T-helper 2 cell (primary cell): ENCODE measurements at regions not wholly inside any gene's neighbourhood (a gene's known extent, or its start where the extent isn't known, plus 50 kb on each side); places are given as distances from the start of the nearest gene placed in this dataset.
"Not testable (repeated sequence)": the region's sequence is repeated elsewhere in the genome, so short reads cannot be mapped to it uniquely, and the experiment has no call there.

ENCODE experiments used
- DNase-seq, 5 experiments: peaks; one replicate each; pipeline versions ENCODE4 v3.0.0 to v3.0.0-alpha.2; 2012 to 2022

GRCh38 chr5:34449639-34450038, 206.5 kb upstream of the RAI14 start:
- DNase-seq = no peak

- no peak for DNase-seq
Measured at GRCh38 chr5:34450338-34450737, 205.8 kb upstream of the RAI14 start.

GRCh38 chr5:34452170-34452828, 203.8 kb upstream of the RAI14 start:
- DNase-seq = no peak

GRCh38 chr5:34455098-34455497, 201.0 kb upstream of the RAI14 start:
- DNase-seq = no peak

DNA sequence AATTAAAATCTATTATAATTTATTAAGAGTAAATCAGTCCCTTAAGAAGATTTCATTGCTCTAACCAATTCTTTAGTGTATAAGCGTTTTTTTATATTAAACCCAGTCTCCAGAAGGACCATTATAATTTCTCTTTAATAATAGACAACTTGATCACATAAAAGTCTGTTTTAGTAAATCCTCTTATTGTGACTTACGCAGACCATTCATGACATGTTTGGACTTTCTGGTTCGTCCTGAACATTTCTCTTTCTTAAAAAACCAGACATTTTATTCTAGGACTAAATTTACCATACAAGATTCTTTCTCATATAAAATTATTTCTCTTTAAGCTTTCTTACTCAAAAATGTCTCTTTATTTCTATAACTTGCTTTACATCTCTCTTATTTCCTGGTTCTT, 196.2 kb upstream of the RAI14 start:
- DNase-seq = no peak

- DNase-seq = no peak
Measured at GRCh38 chr5:34460496-34460895, 195.6 kb upstream of the RAI14 start.

- DNase-seq = peak in 1 of 5 experiments; percentile 35
Measured at GRCh38 chr5:34464829-34465228, 191.3 kb upstream of the RAI14 start.

- DNase-seq = peak in 2 of 5 experiments; percentile 7 to 55
Measured at GRCh38 chr5:34465301-34465700, 190.8 kb upstream of the RAI14 start.

GRCh38 chr5:34466519-34467388, 189.4 kb upstream of the RAI14 start:
- not testable (repeated sequence) for DNase-seq

GRCh38 chr5:34467436-34467835, 188.7 kb upstream of the RAI14 start:
- DNase-seq = no peak

GRCh38 chr5:34467984-34468383, 188.1 kb upstream of the RAI14 start:
- peak in 1 of 5 experiments; percentile 67 for DNase-seq

GRCh38 chr5:34469971-34470370, 186.2 kb upstream of the RAI14 start:
- no peak for DNase-seq

DNA sequence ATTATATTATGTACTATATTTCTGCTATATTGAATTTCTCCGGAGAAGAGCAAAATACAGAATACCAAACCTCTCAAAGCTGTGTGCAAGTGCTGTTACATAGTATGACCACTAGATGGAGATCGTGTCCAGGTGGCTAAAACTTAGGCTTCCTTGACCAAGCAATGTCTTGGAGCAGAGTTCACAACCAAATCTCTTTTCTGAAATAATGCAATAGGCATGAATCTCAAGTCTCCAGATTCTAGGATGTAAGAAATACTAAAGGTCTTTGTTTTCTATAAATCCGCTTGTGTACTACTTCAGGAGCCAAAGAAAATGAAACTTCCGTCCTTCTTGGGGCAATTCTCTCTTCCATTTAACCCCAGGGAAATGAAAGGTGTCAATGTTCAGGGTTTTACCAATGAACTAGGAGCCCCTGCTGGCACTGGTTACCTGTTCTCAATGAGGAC, 181.5 kb upstream of the RAI14 start:
- DNase-seq = peak in 2 of 5 experiments; percentile 3 to 32

- DNase-seq = no peak
Measured at GRCh38 chr5:34475249-34475966, 180.7 kb upstream of the RAI14 start.

DNA sequence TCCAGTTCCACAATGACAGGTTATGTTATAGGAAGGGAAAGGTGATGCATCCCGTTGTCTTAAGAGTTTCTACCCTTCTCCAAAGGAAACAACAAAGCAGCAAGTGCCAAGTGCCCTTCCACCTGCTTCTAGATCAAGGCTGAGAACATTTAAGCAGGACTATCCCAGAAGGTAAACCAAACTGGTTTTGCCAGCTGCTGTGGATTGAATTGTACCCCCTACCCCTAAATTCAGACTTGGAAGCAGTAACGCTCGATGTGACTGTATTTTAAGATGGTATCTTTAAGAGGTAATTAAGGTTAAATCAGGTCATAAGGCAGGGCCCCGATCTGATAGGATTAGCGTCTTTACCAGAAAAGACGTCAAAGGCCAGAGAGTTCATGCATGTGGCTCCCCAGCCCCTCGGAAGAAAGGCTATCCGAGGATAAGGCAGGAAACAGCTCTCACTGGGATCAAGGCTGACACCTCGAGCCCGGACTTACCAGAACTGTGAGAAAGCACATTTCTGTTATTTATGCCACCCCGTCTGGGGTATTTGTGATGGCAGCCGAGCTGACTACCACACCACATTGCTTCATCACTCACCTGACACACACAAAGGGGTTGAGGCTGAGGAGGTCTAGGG, 179.1 kb upstream of the RAI14 start:
- no peak for DNase-seq

DNA sequence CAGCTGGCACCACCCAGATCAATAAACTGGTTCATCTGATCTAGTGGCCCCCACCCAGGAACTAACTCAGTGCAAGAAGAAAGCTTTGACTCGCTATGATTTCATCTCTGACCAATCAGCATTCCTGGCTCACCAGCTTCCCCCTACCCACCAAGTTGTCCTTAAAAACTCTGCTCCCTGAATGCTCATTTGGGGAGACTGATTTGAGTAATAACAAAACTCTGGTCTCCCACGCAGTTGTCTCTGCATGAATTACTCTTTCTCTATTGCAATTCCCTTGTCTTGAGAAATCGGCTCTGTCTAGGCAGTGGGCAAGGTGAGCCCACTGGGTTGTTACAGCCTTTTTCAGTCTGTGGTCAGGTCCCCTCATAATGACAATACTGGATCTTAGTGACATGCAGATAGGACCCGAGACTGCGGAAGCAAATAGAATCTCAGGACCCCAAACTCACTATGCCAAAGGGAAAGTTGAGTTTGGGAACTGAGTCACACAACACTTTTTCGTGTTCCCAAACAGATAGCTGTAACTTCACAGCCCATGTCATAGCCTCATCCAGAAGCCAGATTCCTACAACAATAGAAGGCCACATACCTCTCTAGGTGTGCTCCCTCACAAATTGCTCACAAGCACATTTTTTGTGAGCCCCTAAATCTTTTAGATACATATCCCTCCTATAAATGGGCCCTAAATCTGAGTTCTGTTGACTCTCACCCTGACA, 175.2 kb upstream of the RAI14 start:
- no peak for DNase-seq

DNA sequence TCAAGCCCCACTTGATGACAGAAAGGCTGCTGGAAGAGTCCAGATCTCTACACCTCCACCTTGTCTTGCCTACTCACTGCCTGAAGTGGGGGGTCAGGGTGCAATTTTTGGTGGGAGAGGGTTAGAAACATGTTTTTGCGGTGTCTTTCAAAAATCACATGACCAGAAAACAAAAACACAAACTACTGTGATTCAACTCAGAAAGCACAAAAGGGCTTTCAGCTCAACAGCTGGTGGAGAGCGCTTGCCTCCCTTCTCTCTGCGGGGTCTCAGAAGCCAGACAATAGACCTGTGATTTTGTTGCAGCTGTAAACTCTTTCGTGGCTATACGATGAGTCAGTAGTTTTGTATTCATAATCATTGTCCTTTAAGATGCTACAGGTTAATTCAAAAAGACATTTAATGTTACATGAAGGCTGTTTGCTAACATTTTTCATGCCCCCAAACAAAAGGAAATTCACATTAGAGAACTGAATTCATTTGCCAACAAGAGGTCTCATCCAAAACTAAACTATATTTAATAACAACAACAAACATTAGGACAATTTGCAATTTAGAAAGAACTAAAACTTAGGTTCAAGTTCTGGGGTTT, 172.6 kb upstream of the RAI14 start:
- DNase-seq = no peak

- no peak for DNase-seq
Measured at GRCh38 chr5:34484216-34484920, 171.8 kb upstream of the RAI14 start.

DNA sequence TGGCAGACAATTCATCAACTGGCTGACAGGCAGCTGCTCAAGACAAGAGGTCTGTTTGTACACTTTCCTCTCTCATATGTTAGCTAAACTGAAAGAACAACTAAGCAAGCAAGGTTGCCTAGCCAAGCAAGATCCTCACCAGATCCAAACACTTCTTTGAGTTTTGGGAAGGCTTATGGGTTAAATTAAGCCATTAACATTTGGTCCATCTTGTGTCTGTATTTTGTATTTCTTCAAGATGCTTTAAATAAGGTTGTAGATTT, 170.4 kb upstream of the RAI14 start:
- no peak for DNase-seq

GRCh38 chr5:34486160-34486848, 169.8 kb upstream of the RAI14 start:
- DNase-seq = peak in 4 of 5 experiments; percentile 13 to 66 (median 46)

DNA sequence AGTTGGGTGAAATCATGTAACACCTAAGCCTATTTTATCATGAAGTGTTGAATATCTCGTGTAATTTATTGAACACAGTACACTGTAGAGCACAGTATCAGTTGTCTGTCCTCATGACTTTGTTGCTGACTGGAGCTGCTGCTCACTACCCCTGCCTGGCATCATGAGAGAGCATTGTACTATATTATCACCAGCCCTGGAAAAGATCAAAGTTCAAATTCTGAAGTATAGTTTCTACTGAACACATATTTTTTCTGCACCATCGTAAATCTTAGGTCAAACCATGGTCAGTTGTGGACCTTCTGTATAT, 169.3 kb upstream of the RAI14 start:
- DNase-seq = no peak
